Upper lobe of left lung (tissue), 6 donors: ENCODE measurements at regions not wholly inside any gene's neighbourhood (a gene's known extent, or its start where the extent isn't known, plus 50 kb on each side); places are given as distances from the start of the nearest gene placed in this dataset.

ENCODE experiments used
- ATAC-seq, 2 donors: fragments of 200-7000 bp; cut with Tn5 transposase; one replicate each; pipeline ENCODE4 v1.9.1; 2022; ENCODE audit warnings: mild to moderate bottlenecking in 2 of 2, moderate library complexity in 2 of 2; ENCODE audit not compliant: low FRiP score in 2 of 2
- DNase-seq, 2 donors: peaks; one replicate each; pipeline ENCODE4 v3.0.0-alpha.2; 2019 to 2020
- H3K27ac ChIP-seq, 4 donors: fragments of 200-600 bp; sonication (generic); one replicate each; pipeline ENCODE4 v1.5.1; 2016 to 2019
- H3K27me3 ChIP-seq, 4 donors: fragments of 200-600 bp; sonication (generic); one replicate each; pipeline ENCODE4 v1.5.1; 2017 to 2019
- H3K36me3 ChIP-seq, 4 donors: fragments of 200-600 bp; sonication (generic); one replicate each; pipeline ENCODE4 v1.5.1; 2016 to 2019
- H3K4me1 ChIP-seq, 4 donors: fragments of 200-600 bp; sonication (generic); one replicate each; pipeline ENCODE4 v1.5.1; 2018 to 2019
- H3K4me3 ChIP-seq, 4 donors: fragments of 200-600 bp; sonication (generic); one replicate each; pipeline ENCODE4 v1.5.1; 2017 to 2019; ENCODE audit warnings: mild to moderate bottlenecking in 2 of 4, moderate library complexity in 1 of 4
- H3K9me3 ChIP-seq, 4 donors: fragments of 200-600 bp; sonication (generic); one replicate each; pipeline ENCODE4 v1.5.1; 2018 to 2019
- EP300 ChIP-seq, 4 donors: sonication (generic); formaldehyde crosslinking; IDR thresholded peaks; one replicate each; pipeline ENCODE4 v1.5.1; 2017; ENCODE audit warnings: antibody characterized with exemption in 4 of 4, control low read depth in 2 of 4
- POLR2A ChIP-seq, 4 donors: fragments of 450-650 bp; IDR thresholded peaks; one replicate each; pipeline ENCODE4 v1.5.1; 2016 to 2017; ENCODE audit warnings: antibody characterized with exemption in 4 of 4, mild to moderate bottlenecking in 2 of 4
- POLR2AphosphoS5 ChIP-seq, 2 donors: sonication (generic); formaldehyde crosslinking; IDR thresholded peaks; one replicate each; pipeline ENCODE4 v1.5.1; 2017; ENCODE audit warnings: antibody characterized with exemption in 2 of 2
- WGBS, 2 donors: methylation state at CpG; one replicate each; pipeline ENCODE4 v1.1.5; 2017 to 2018; 5-methylcytosine and 5-hydroxymethylcytosine counted together
- TF ChIP-seq, protein P1 (sequence below), 6 experiments: fragments of 450-650 bp in 4 of 6; fragments of 200-600 bp in 2 of 6; sonication (generic) in 2 of 6; IDR thresholded peaks; one replicate each; pipeline ENCODE4 v1.5.1; 2016 to 2019; ENCODE audit warnings: antibody characterized with exemption in 6 of 6
- donor health status: DM: no; HTN: no; CAD: no; lungs with moderate emphysema.
- donor health status: DM: no; HTN: yes; CAD: no; lungs with severe emphysema.

DNA sequence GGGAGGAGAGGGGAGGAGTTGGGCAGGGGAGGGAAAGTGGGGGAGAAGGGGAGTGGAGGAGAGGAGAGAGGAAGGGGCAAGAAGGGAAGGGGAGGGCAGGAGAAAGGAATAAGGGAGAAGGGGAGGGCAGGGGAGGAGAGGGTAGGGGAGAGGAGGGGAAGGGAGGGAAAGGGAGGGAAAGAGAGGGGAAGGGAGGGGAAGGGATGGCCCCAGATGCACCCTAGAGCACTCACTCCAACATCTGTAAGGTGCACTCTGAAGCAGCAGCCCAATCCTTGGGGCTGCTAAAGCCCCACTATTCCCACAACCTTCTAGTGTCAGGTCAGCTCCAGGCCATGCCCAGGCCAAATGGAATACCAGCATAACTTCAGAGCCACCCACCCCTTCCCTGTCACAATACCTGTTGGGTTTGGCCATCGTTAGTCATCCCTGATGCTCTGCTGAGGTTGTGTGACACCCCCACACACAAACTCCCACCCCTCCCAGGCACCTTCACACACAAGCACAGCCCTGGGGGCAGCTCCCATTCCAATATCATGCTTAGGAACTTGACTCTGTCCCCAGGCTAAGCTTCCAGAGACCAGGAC is 55.7 kb upstream of the PKDCC start:
- no peak overlapping the region for H3K4me3 ChIP-seq
- H3K27me3 ChIP-seq: no peaks in the 10 kb centered on the region
- H3K4me1 ChIP-seq: no peaks in the 10 kb centered on the region
- H3K36me3 ChIP-seq: no peaks in the 10 kb centered on the region
- 67 to 87% methylated on average over 1 of the region's 1 CpG for WGBS, 2 donors
- no peak for TF ChIP-seq POLR2AphosphoS5 (IDR thresholded peaks at IDR 0.05)
- TF ChIP-seq POLR2A (IDR thresholded peaks at IDR 0.05): no peak
- no peak for TF ChIP-seq EP300 (IDR thresholded peaks at IDR 0.05)
- TF ChIP-seq, protein P1, sequence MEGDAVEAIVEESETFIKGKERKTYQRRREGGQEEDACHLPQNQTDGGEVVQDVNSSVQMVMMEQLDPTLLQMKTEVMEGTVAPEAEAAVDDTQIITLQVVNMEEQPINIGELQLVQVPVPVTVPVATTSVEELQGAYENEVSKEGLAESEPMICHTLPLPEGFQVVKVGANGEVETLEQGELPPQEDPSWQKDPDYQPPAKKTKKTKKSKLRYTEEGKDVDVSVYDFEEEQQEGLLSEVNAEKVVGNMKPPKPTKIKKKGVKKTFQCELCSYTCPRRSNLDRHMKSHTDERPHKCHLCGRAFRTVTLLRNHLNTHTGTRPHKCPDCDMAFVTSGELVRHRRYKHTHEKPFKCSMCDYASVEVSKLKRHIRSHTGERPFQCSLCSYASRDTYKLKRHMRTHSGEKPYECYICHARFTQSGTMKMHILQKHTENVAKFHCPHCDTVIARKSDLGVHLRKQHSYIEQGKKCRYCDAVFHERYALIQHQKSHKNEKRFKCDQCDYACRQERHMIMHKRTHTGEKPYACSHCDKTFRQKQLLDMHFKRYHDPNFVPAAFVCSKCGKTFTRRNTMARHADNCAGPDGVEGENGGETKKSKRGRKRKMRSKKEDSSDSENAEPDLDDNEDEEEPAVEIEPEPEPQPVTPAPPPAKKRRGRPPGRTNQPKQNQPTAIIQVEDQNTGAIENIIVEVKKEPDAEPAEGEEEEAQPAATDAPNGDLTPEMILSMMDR (IDR thresholded peaks at IDR 0.05): no peak
- H3K27ac ChIP-seq: no peak overlapping the region
- ATAC-seq (no peak), DNase-seq (no peak)
- no peaks in the 10 kb centered on the region for H3K9me3 ChIP-seq

DNA sequence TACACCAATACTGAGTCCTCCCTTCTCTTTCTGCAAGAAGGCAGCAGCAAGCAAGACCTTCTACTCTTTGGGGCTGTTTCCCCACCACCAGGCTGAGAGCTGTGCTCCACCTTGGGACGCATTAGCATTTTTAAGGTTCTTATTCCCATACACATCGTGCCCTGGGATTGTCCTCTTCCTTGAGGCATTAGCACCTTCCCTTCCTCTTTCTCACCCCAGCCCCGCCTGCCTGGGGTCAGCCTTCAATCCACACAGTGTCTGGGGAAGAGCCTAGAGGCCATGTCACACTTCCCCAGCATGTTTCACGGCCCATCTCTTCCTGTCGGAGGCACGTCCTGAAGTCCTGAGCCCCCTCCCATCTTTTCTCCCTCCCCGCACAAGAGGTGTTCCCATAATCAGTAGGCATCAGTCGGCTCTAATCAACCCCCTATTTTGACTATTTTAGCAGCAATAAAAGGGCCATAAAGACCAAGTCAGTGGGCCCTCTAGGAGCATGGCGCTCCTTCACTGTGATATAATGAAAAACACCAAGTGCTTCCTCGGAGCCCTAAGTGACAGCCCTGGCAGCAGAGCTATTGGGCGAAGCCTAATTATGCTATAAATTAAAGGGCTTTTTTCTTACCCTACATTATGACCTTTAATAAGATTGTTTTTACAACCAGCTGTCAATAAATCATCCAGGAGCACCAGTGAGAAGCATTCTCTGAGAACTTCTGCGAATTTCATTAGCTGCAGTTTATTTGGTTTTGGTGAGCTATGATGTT is 55.0 kb upstream of the PKDCC start:
- Histone ChIP-seq H3K27me3 (no peaks in the 10 kb centered on the region), H3K27ac (no peak overlapping the region), H3K9me3 (no peaks in the 10 kb centered on the region), H3K36me3 (no peaks in the 10 kb centered on the region), H3K4me1 (no peaks in the 10 kb centered on the region), H3K4me3 (no peak overlapping the region)
- DNase-seq (no peak), ATAC-seq (no peak)
- 77 to 81% methylated on average over 12 of the region's 12 CpGs for WGBS, 2 donors
- TF ChIP-seq POLR2AphosphoS5 (IDR thresholded peaks at IDR 0.05) (no peak), EP300 (IDR thresholded peaks at IDR 0.05) (no peak), POLR2A (IDR thresholded peaks at IDR 0.05) (no peak)
- TF ChIP-seq, protein P1 (IDR thresholded peaks at IDR 0.05): no peak

DNA sequence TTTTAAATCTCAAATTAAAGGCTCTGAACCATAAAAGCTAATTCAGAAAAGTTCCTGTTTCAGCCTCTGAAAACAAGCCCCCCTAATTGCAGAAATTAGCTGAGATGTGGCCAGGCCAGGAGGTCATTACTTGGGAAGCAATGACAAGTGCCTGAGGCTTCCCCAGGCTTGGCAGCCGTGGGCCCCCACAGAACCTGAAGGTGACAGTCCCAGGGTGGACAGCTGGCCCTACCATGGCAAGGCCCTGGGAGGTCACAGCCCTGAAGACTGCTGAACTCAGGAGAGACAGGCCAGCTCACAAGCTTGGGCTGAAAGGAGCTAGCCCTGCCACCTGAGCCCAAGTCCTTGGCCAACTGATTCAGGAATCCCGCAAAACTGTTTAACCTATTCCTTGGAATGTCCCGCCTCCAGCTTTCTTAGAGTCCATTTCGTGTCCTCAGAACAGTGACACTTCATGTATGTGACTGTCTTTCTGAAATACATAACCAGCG is 54.3 kb upstream of the PKDCC start:
- H3K27me3 ChIP-seq: no peaks in the 10 kb centered on the region

DNA sequence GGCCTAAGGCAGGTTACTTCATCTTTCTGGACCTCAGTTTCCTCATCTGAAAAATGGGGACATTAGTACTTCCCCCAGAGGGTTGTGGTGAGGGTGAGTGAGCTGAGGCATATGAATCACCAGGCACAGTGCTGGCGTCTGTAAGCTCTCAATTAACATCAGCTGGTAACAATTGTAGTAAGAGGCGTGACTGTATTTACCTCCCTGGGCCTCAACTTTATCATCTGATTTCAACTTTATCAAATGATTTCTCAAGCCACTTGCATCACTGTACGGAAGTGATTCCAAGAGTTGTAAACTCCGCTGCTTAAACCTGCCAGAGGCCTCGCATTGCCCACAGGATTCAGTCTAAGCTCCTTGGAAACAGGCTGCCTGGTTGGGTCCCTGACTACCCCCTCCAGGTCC is 53.6 kb upstream of the PKDCC start:
- TF ChIP-seq, protein P1 (IDR thresholded peaks at IDR 0.05): no peak
- TF ChIP-seq POLR2A (IDR thresholded peaks at IDR 0.05) (no peak), POLR2AphosphoS5 (IDR thresholded peaks at IDR 0.05) (no peak), EP300 (IDR thresholded peaks at IDR 0.05) (no peak)
- no peaks in the 10 kb centered on the region for H3K36me3 ChIP-seq
- H3K4me3 ChIP-seq: no peak overlapping the region
- peak in 1 of 2 donors; percentile 84 for ATAC-seq
- no peaks in the 10 kb centered on the region for H3K9me3 ChIP-seq
- no peak for DNase-seq
- H3K27me3 ChIP-seq: no peaks in the 10 kb centered on the region
- H3K27ac ChIP-seq: no peak overlapping the region
- 87 to 90% methylated on average over 5 of the region's 5 CpGs for WGBS, 2 donors
- H3K4me1 ChIP-seq: peaks cover 0 to 3% (median 0%) of the 10 kb centered on the region in 4 donors

More for the DNA sequence above, 54.3 kb upstream of the PKDCC start:
- TF ChIP-seq, protein P1 (IDR thresholded peaks at IDR 0.05): no peak
- no peak for TF ChIP-seq EP300 (IDR thresholded peaks at IDR 0.05)
- TF ChIP-seq POLR2AphosphoS5 (IDR thresholded peaks at IDR 0.05): no peak
- no peak for TF ChIP-seq POLR2A (IDR thresholded peaks at IDR 0.05)
- 90 to 96% methylated on average over 4 to 5 of the region's 5 CpGs for WGBS, 2 donors
- Histone ChIP-seq H3K4me1 (peaks cover 0 to 3% (median 0%) of the 10 kb centered on the region in 4 donors), H3K9me3 (no peaks in the 10 kb centered on the region), H3K4me3 (no peak overlapping the region), H3K27ac (no peak overlapping the region), H3K36me3 (no peaks in the 10 kb centered on the region)
- DNase-seq: no peak
- ATAC-seq: no peak
